ENCODE measurements at regions not wholly inside any gene's neighbourhood (a gene's known extent, or its start where the extent isn't known, plus 50 kb on each side); places are given as distances from the start of the nearest gene placed in this dataset.

DNA sequence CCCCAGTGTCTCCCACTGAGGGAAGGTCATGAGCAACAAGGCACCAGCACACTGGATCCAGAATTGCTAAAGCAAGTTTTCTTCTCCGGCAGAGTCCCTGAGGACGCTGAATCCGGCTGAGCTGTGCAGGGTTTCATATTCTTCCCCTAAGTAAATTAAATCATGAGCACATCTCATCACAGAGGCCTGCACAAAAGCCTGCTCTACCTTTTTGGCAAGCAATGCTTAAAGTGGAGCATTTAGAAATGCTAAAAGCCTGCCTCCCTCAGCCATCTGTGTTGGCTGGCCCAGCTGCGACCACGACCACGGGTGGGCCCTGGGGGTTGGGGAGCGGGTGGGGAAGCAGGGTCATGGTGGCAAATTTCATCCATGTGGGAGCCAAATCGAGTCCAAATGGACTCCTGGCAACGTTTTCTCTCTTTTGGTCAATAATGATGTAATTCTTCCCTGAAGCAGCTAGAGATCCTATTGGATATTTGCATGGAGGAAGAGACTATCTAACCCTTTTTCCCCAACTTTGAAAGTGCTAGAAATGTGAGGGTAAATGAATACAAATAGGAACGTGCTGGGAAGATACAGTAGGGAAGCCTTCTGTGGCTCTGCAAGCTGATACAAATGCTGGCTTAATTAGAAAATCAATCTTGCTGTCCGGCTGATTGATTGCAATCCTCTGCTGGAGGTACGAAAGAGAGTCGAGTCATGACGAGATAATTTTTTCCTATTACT lies 532.8 kb upstream of the TBL1XR1 start:
- peak; percentile 59 for DNase-seq

DNA sequence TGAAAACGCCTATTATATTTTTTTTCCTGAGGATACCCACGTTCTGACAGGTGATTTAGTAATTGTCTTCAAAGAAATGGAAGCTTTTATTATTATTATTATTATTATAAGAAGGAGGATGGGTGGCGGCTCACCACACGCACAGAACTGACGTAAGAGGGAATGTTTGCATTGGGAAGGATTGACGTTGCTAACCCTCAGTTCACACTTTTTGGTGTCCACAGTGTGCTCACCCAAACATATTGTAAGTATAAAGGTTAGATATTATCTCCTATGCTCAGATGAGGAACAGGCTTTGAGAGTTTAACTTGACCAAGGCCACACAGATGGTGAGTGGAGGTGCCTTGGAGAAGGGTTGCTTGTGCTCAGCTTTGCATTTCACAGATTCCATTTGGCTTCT lies 533.5 kb upstream of the TBL1XR1 start:
- DNase-seq = no peak

DNA sequence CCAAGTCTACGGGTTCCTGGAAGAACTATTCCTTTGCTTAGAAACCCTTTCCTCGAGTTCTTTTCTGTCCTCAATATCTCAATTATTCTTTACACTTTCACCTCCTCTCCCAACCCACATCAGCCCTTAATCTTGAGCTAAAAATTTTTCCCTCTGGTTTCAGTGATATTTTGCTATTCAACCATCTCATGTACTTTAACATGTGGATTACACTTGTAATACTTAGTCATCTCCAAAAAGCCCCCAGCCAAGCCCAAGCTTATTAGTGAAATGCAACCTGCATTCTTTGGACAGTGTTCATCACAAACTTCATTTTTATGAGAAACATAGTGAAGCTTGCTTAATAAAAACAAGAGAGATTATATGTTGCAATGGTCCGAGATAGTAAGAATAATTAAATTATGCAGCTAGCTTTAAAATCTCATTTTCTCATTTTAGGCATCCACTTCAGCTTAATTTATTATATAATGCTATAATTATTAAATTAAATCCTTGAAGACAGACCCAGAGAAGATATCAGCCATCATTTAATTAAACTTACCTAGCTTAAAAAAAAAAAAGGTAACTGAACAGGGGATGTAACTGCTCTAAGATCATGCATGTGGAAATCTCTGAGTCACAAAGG lies 534.5 kb upstream of the TBL1XR1 start:
- no peak for DNase-seq

DNA sequence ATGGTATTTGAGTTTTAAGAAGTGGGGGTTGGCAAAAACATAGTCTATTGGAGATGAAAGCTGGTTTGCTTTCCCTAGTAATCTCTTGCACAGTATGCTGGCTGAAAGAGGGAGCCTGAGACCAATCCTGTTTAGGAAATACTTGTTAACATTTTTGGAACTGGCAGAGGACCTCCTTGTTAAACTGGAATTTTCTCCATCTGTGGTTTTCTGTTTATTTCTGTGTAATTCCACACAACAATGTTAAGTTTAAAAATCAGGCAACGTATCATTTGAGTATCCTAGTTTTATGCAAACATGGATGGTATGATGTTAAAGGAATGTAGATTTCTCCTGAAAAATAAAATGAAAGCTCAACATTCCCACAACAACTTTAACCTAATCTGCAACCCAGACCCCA lies 536.0 kb upstream of the TBL1XR1 start:
- DNase-seq = no peak

DNA sequence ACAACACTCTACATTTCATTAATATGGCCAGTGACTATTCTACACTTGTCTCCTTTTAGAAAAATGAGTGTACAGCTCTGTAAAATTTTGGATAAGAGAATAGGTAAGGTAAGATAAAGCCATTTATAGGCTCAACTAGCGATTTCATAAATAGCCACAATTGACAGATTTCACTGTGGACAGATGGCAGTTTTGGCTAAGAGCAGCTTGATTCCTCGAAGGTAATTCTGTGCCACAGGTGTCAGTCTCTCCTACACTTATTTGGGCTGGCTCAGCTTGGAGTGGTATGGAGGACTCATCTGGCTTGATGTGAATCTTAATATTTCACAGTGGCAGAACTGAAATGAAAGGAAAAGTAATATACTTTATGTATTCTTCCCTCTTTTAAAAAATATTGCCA lies 536.7 kb upstream of the TBL1XR1 start:
- DNase-seq = no peak

DNA sequence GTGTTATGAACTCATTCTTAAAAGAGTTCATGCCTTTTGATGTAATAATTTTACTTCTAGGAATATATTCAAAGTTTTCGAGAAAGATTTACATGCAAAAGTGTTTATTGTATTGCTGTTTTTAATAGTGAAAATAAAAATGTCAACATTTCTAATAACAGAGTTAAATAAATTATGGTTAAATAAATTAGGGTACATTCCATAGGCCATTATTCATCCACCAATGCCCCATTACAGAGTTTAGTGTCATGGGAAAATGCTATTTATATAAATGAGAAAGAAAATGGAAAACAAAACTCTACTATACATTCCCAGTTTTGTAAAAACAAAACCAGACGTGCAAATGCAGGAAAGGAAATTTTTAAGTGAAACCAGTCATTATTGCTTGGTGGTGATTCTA lies 538.1 kb upstream of the TBL1XR1 start:
- no peak for DNase-seq

DNA sequence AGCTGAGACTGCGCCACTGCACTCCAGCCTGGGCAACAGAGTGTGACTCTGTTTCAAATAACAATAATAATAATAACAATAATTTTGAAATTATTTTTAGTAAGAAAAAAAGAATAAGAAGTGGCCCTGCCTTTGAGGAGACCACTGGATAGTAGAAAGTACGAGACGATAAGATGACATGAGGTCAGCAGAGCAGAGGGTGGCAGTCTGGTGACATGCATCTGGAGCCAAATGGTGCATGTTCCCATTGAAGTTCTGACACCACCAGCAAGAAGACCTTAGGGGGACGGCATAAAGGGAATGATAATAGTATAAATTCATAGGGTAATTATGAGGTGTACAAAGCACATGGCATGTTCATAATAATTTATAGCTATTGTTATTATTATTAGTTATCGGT lies 542.2 kb upstream of the TBL1XR1 start:
- no peak for DNase-seq

DNA sequence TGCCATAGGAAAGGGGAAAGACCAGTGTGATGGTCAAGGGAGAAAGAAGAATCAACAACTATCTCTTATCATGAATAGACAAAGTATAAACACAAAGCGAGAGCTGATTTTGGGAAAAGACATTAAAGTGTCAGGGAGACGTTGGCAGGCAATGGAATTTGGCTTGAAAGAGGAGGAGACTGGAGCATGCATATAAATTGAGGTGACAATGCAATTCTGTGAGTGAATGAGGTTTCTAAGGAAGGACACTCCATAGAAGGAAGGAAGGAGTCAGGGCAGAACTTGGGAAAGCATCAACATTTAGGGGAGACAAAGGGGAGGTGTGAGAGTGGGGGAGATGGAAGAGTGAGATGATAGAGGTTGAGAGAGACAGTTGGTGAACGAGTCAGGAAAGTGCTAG lies 543.0 kb upstream of the TBL1XR1 start:
- no peak for DNase-seq

DNA sequence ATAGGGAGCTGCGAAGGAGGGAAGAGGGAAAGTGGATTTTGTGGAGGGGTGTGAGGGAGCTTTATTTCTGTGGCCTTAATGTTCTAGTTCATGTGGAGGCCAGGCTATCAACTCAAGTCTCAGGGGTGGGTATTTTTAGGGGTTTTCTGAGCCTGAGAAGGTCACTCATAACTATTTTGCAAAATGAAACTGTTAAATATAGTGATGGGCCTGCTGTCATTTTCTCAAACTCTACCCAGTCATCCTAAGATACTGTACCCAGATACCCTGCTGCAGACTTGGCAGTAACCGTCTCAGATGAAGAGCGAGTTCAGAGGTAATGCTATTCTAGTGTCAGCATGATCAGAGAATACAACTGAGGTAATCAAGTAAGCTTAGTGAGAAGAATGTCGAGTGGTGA lies 545.0 kb upstream of the TBL1XR1 start:
- no peak for DNase-seq

DNA sequence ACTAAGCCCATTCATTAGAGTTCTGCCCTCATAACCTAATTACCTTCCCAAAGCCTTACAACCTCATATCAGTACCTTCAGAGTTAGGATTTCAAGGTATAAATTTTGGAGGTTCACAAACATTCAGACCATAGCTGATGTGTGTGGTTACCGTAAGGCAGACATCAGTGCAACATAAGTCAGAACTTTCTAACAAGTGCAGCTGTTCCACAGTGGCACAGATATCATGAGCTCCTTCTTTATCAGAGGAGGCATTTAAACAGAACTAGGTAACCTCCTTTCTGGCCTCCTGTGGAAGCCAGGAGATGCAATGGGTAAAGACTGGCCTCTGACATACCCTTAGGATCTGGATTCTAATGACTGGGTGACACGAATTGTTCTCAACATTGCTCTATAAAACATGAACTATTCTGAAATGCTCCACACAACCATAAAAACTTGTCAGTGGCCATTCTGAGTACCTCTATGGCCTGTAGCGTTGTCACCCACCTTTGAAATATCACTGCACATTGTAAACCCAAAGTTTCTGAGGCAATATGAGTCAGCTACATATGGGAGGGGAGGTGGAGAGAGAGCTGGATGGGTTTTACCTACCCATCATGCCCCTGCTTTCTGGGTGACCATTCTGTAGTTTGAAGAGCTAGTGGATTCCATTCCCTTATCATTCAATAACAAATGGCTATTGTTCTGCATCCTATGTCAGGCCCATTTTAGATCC lies 546.0 kb upstream of the TBL1XR1 start:
- DNase-seq = no peak

DNA sequence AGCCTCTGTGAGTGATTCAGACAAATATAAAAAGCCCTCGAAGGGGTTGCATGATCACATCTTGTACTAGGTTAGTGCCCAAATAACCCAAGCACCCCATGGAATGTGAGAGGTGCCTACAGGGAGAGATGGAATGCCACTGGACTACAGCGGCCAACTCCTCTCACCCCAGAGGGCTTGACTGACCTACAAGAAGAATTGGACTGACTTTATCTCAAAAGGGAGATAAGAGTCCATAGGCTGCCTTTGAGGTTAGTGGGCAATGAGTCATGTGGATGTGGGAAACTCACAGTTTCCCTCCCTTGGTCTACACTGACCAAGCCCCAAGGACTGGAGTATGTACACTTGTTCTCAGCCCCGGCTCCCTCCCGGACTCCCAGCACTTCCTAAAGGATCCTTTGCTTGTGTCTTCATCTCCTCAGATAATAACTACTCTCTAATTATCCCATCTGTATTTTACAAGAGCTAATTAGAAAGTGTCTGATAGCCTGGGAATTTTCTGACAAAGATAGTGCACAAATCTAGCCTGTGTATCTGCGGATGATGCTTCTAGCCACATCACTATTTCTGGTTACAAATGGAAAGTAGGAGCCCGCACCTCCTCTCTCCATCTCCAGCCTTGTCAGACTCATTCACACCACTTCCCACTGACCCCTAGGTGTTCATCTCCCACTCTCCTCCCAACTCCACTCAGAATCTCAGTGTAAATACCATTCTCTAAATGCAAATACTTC lies 547.8 kb upstream of the TBL1XR1 start:
- no peak for DNase-seq

DNA sequence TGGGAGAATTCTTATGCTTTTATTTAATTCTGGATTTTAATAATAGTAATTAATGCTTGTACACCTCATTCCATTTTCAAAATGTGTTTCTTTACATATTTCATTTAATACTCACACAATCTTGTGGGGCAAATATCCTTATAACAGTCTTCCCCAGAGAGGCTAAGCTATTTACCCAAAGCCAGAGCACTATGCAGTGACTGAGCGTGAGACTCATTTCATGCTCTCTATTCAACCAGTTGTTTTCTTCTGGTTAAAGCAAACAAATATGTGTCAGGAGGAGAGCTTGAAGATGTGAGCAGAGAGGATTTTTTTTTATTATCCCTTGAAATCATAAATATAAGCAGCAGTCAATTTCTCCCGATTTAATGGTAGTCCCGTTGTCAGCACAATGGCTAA lies 548.3 kb upstream of the TBL1XR1 start:
- DNase-seq = no peak

DNA sequence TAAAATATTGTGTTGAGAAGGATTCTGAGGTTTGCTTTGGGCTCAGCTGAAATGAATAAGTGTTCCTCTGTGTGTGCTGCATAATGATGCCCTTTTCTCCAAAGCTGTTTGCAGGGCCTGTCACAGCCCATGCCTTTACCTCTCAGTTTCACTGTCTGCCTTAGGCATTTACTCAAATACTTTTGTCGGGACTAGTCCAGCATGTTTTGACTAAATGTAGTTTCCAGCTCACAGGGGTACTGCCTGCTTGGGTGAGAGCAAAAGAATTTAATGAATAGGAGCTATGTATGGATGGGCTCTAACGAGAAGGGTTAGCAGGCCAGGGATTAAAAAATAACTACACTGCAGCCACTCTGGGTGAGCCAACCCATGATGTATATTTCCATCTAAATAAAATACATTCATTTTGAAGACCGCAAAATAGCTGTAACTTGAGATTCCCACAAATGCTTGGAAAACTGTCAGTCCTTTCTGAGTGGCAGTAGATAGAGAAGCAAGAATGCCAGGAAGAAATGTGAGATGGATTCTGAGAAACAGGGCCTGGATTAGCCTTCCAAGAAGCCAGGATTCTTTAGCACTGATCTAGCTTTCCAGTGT lies 549.2 kb upstream of the TBL1XR1 start:
- no peak for DNase-seq

DNA sequence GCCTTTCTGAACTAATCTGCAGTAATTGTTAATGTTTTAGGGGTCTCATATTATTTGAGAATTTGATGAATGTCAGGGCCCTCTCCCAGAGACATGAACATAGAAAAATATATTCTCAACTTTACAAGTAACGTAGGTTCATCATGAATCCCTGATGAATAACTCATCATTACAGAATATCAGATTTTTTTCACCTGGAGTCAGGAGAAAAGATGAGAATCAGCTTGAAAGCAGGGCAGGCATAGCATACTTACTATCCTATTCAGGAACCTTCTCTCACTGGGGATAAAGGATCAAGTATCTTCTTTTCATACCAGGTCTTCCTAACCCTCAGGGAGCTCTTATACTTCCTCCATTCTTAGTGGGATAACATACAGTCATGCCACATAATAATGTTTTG lies 552.6 kb upstream of the TBL1XR1 start:
- no peak for DNase-seq

DNA sequence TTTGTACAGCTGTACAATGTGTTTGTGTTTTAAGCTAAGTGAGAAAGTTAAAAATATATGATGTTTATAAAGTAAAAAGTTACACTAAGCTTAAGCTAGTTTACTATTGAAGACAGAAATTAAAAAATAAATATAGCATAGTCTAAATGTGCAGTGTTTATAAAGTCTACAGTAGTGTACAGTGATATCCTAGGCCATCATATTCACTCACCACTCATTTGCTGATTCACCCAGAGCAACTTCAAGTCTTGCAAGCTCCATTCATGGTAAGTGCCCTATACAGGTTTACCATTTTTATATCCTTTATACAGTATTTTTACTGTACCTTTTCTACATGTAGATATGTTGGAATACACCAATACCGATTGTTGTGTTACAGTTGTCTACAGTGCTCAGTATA lies 553.2 kb upstream of the TBL1XR1 start:
- DNase-seq = no peak

DNA sequence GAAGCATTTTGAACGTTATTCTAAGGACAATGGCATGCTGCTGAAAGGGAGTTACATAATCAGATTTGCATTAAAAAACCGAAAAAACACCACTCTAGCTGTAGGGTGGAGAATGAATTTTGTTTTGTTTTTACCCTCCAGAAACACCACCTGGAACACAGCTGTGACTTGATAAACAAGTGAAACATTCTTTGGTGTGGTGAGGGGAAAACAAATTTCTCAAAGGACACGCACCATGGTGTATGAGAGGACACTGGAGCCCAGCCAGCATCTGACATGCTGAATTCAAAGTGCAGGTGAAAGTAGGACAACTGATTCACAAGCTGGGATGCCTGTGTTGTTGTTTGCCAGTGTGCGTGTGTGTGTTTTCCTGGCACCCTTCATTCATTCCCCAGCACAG lies 554.5 kb upstream of the TBL1XR1 start:
- no peak for DNase-seq

DNA sequence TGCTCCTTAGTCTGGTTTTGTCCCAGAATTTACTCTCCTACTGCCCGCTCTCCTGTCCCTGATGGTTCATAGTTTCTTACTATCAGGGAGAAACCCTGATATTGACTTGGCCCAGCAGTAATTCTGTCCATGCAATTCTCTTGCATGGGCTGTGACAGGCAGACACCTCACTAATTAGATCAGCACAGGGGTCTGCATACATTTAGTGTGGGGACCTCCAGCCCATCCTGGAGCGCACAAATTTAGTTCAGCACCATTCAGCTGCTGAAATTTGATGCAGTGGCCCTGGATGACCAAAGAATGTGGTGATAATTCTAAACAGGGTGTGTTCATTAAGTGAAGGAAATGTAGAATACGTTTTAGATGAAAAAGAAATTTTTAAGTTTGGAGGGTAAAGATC lies 555.5 kb upstream of the TBL1XR1 start:
- DNase-seq = peak; percentile 48

DNA sequence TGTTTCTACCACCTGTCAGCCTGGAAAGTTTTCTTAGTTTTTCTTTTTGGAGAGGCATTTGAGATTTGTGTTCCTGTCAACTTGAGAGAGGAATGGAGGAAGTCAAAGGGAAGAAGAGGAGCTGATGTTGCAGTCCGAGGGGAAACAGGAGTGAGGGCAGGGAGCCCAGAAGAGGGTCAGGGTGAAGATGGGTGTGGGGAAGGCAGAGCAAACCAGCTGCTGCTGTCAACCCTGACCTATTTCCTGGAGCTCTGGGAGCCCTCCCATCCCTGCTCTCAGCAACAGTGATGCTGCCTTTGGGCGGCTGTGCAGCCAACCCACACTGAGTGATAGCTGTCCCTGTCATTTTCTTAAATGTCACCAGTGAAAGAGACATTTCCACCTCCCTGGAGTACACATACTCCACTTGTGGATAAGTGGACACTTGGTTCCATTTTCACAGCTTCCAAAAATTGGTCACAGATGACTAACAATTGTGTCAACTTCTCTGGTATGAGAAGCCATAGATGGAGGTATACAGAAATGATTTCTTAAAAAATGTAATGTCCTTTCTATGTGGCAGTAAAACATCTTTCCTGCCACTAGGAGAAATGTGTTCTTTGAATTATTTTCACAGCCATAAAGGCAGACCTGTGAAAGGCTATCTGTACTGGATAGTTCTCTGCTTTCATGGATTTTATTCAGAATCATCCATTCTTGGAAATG lies 556.3 kb upstream of the TBL1XR1 start:
- peak; percentile 73 for DNase-seq

DNA sequence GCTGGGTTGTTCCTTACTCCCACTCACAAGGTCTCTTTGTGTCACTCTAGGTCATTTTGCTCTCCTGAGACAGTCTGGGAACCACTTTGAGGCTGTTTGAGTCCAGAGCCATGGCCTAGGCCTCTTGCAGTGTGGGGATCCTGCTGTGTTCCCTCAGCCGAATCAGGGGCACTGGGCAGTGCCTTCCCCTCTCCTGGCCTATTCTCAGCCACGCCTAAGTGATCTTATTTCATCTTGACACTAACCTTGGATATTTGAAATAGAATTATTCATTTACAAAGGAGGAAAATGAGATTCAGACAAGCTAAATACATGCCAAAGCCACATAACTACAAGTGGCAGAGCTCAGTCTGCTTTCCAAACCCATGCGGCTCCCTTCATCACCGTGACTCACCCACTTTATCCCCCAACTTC lies 557.2 kb upstream of the TBL1XR1 start:
- no peak for DNase-seq

DNA sequence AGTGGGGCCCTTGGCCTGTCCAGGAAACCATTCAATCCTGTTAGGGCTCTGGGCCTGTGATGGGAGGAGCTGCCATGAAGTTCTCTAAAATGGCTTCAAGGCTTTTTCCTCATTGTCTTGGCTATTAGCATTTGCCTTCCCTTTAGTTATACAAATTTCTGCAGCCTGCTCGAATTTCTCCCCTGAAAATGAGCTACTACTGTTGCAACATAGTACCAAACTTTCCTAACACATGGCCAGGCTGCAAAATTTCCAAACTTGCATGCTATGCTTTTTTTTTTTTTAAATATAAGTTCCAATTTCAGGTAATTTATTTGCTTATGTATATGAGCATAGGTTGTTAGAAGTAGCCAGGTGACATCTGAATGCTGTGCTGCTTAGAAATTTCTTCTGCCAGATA lies 560.8 kb upstream of the TBL1XR1 start:
- DNase-seq = no peak

DNA sequence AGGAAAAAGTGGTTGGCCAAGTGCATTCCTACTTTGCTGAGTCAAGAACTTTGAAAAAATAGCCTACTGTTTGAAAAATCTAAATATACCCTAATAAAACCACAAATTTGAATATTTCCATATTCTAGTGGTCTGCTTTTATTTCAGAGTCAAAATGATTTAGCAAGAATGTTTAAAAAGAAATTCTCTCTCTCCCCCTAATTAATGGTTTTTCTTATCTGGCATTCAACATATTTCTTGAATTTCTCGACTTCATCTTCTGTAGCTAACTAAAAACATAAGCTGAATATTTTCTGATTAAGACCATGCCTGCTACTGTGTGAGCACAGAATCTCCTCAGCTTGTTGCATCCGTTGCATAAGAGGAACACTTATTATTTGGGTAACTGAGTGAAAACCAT lies 563.5 kb upstream of the TBL1XR1 start:
- no peak for DNase-seq

DNA sequence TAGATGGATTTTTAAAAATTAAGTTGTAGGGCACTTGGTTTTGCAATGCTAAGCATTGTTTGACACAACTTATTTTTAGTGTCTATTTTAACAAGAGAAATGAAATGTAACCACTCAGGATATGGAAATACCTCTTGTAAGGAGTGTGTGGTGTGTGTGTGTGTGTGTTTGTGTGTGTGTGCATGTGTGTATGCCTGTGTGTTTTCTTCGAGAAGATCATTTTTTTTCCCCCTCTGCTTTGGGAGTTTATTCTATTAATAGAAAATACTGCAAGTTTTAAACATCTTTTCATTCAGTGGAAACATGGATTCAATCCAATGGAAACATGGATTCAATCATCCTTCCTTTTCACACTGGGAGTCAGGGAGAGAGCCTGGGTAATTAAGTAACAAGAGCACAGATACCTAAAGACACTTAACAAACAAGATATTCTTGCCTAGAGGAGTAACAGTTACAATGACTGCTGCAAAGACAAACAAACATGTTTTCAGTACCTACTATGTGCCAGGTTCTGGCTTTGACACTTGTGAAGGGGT lies 567.2 kb upstream of the TBL1XR1 start:
- DNase-seq = no peak

Data from retina (tissue), 1 donor.